Stimulated activated CD4-positive, alpha-beta T cell treated with anti-CD3 and anti-CD28 coated beads, Interleukin-15, amount 100 ng/mL, for 48 hours (primary cell): ENCODE measurements at regions not wholly inside any gene's neighbourhood (a gene's known extent, or its start where the extent isn't known, plus 50 kb on each side); places are given as distances from the start of the nearest gene placed in this dataset.
"Not testable (repeated sequence)": the region's sequence is repeated elsewhere in the genome, so short reads cannot be mapped to it uniquely, and the experiment has no call there.

Source experiments
- DNase-seq, 2 donors: peaks; one replicate each; pipeline ENCODE4 v3.0.0-alpha.2; 2020; ENCODE audit warnings: low read depth in 2 of 2

DNA sequence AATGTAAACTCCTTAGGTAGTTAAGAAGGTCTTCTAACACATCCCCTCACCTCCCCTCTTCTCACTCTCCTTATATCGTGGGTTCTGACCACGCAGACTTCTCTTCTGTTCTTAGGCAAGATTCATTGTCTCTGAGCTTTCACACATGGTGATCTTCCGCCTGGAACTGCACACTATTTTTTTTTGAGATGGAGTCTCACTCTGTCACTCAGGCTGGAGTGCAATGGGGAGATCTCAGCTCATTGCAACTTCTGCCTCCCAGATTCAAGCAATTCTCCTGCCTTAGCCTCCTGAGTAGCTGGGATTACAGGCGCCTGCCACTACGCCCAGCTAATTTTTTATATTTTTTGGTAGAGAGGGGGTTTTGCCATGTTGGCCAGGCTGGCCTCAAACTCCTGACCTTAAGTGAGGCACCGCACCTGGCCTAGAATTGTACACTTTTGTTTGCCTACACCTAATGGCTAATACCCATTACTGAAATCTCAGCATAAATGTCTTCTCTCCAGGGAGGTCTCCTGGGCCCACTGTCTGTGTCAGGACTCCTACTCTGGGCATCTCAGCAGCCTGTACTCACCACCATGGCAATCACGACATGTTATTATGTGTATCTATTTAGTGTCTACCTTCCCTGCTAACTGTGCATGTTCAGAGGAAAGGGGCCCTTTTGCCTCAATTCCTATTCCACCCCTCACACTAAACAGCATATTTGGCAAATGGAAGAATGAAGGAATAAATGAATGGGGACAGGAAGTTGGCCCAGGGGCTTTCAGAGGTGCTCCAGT is 646.3 kb upstream of the DPP6 start:
- DNase-seq: no peak

- no peak for DNase-seq
These were observed 645.7 kb upstream of the DPP6 start for GRCh38 chr7:153406486-153406872.

DNA sequence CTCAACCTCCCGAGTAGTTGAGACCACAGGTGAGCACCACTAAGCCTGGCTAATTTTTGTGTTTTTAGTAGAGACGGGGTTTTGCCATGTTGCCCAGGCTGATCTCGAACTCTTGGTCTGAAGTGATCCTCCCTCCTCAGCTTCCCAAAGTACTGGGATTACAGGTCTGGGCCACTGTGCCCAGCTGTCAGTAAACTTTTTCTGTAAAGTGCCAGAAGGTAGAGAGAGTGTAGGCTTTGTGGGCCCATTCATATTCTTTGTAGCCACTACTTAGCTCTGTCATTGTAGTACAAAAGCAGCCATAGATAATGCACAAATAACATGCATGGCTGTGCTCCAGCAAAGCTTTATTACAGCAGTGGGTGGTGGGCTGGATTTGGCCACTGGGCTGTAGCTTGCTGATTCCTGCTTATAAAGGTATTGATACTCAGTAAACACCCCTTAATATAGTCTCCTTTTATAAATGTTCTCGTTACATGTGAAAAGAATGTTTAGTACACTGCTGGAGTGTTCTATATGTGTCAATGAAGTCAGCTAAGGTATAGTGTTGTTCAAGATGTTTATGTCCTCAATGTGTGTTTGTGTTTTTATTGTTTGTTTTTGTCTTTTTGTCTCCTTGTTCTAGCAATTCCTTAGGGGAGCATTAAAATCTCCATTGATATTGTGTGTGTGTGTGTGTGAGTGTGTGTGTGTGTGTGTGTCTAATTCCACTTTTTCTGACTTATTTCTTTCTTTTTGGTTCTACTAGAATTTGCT is 644.7 kb upstream of the DPP6 start:
- DNase-seq: no peak

GRCh38 chr7:153408360-153409335 is 643.5 kb upstream of the DPP6 start:
- no peak for DNase-seq

- DNase-seq: not testable (repeated sequence)
These were observed 642.4 kb upstream of the DPP6 start for GRCh38 chr7:153409567-153410342.

DNA sequence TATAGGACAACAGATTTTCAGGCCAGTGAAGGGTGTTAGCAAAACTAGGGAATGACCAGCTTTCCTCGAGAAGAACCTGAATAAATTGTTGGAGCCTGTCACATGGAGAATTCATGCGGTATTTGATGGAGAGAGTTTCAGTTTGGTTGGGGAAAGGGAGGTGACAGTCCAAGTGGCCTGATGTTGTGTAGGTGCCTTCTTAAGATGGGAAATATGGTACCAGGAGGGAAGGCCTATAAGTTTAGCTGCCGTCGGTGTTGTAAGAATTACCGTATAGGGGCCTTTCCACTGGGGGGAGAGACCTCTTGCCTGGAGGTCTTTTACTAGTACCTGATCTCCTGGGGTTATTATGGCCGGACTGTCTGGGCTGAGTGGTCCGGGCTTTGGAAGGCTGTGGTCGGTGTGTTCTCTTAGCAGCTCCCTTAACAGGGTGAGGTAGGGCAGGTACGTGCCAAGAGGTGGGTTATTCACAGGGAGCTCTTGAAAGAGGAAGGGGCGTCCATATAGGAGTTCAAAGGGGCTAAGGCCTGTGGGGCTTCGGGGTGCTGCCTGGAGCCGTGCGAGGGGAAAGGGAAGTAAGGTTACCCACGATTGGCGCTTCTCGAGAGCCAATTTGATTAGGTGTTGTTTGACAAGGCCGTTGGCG is 641.1 kb upstream of the DPP6 start:
- not testable (repeated sequence) for DNase-seq

DNA sequence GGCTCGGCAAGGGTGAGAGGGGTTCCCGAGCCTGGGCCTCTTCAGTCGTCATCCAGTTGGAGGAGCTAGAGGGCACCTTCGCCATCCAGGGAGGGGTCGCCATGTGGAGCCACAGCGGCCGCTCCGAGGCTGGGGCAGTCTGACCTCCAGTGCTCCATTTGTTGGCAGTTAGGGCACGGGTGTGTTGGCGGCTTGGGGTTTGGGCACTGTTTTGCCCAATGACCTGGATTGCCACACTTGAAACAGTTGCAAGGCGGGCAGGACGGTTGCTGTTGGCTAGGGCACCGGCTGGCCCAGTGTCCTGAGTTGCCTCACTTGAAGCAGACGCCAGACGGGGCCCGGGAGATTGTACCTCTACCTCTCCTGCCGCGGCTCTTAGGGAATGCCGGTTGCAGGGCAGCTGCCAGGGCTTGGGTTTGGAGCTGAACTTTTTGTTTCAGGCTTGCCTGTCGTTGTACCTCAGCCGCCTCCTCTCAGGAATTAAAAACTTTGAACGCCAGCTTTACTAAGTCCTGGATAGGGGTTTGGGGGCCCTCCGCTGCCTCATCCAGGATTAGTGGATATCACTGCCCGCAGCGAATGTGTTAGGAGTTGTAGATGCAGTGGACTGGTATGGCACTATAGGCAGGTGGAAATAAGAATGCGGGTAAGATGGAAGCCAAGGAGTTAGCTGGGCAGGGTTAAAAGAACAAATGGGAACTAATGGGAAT is 639.9 kb upstream of the DPP6 start:
- not testable (repeated sequence) for DNase-seq

DNA sequence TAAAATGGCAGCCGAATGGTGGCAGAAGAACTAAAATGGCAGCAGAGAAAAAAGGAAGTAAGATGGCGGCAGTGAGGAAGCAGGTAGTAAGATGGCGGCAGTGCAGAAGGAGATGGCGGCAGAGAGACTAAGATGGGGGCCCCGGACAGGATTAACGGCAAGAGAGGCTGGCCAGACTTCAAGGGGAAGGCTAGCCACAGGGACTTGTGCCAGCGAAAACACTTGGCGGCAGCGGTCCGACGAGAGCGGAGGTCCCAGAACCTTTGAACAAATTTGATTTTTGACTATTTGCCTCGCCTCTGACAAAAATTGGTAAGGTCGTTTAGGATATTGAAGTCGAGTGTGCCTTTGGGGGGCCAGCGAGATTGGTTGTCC is 639.4 kb upstream of the DPP6 start:
- DNase-seq: not testable (repeated sequence)

- DNase-seq: no peak
These were observed 639.0 kb upstream of the DPP6 start for GRCh38 chr7:153413199-153413539.

DNA sequence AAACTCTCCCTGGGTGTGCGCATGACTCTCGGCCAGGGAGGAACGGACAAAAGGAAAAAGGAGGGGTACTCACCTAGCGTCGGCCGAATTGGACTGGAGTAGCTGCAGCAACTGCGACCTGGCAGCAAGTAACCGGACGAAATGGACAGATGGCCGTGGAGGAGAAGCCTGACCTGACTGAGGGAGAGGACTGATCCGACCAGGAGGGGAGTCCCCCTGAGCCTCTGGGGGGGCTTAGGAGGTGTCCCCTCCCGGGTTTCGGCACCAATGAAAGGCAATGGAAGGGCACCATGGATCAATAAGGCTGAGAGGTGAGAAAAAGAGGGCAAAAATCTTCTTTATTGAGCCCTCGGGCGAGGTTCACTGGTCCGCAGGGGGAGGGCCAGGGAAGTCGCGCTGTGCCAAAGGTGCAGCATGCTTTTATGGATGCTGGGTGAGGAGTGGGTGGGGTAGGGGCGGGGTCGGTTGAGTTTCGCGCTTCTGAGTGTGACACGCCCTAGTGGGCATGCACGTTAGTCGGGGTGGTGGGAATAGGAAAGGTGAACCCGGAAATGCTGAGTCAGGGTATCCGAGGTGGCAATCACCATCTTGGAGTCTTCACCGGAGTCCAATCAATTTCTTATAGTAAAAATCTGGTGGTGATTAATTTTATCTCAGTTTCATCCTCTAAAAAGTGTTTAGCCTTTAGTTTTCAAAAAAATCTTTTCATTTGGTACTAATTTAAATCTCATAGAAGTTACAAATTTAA is 638.5 kb upstream of the DPP6 start:
- no peak for DNase-seq

DNA sequence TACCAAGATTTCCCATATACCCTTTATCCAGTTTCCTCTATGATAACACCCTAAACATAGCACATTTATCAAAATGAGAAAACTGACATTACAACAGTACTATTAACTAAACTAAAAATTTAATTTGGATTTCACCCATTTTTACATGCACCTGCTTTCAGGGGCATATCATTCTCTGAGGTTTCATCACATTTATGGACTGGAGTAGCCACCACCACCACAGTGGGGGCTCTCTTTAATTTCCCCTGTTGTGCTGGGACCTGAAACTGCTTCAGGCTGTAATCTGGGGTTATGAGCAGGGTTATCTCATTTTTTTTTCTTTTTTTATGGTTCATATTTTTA is 637.9 kb upstream of the DPP6 start:
- DNase-seq: no peak

- DNase-seq: no peak
These were observed 636.6 kb upstream of the DPP6 start for GRCh38 chr7:153415632-153416031.

DNA sequence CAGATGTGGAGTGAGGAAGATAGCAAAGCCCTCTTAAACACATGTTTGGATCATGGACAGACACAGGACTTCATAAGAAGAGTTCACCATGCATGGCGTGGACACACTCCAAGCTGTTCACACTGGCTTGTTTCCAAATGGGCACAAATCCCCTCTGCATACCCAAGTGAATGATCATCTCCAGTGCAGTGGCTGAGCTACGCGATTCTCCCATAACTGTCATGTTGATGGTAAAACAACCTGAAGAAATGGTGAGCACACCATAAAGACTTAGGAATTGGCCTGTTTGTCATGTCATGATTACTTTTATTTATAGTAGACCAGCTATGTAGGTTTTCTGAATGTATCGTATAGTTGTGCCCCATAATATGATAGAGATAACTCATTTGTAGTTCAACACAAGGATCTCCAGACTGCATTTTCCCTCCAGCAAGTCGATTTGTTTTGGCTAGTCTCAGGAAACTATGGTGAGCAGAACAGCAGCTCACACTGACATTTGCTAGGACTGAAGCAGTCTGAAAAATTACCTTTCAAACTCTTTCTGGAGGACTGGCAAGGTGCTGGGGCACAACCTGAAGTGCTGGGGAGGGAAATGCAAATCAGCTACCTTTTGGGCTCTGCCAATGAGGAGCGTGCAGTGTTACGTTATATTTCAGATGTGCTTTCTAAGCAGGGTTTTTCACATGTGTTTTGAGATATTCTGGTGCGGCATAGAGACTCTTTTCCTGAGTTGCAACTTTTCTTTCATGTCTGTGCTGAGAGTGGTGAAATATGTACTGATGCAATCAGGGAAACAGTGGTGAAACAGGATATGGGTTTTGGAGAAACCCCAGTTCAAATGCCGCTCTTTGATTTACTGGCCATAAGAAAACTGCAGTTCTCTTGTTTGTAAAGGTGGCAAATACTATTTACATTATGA is 629.6 kb upstream of the DPP6 start:
- DNase-seq: no peak

- no peak for DNase-seq
These were observed 629.0 kb upstream of the DPP6 start for GRCh38 chr7:153423210-153423590.

- no peak for DNase-seq
These were observed 621.3 kb upstream of the DPP6 start for GRCh38 chr7:153430931-153431330.

- no peak for DNase-seq
These were observed 620.1 kb upstream of the DPP6 start for GRCh38 chr7:153432063-153432462.

DNA sequence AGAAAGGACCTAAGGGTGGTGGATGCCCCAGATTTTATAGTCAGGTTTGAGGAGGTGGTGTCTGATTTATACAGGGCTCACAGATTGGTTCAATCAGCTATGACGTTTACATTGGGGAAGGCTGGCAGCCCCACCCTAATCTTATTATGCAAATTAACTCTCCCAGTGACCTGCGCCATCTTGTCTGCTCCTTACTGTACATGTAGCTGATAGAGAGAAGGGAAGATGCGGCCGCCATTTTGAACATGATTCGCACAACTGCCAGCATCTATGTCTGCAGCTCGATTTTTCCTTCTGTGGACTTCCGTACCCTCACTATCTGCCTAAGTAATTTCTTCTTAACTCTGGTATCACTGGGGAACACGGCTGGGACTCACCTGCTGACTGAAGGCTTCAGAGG is 619.0 kb upstream of the DPP6 start:
- DNase-seq: no peak

GRCh38 chr7:153440715-153441114 is 611.5 kb upstream of the DPP6 start:
- no peak for DNase-seq
